ENCODE measurements at regions not wholly inside any gene's neighbourhood (a gene's known extent, or its start where the extent isn't known, plus 50 kb on each side); places are given as distances from the start of the nearest gene placed in this dataset.

DNA sequence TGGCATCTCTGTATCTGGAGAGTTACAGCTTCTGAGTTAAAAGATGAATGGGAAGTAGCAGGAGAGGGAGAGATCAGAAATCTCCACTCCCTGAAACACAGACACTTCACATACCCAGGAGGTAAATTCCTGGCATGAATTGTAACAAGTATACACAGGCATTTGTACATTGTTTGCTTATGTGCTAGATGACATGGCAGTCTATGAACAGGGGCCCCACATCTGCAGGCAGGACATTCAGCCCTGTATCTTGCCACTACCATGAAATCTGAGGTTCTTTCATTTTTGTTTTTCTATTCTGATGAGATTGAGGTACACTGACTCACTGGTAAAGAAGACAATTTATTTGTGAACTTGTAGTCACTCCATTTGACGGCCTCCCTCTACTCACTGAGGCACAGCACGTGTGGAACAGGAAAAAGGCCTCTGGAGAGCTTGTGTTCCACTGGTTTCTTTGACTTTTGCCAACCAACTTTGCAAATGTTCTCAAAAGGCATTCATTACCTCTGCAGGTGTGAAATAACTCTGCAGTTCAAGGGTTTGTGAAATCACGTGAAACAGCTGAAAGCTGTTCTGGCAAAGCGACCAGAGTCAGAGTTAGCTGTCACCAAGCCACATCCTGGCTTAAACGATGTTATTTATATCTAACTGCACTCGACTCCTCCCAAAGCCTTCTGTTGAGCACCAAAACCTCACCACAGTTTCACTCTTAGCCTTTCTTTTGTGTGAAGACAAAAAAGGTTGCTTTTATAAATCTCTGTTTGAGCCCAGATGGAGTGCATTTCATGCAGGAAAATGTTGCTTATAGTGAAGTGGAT lies 401.3 kb upstream of the CFAP20DC start:
- no peak for DNase-seq (ENCODE audit: low read depth, low spot score)

GRCh38 chr3:59450437-59450836 lies 400.6 kb upstream of the CFAP20DC start:
- no peak for DNase-seq (ENCODE audit: low read depth, low spot score)

DNA sequence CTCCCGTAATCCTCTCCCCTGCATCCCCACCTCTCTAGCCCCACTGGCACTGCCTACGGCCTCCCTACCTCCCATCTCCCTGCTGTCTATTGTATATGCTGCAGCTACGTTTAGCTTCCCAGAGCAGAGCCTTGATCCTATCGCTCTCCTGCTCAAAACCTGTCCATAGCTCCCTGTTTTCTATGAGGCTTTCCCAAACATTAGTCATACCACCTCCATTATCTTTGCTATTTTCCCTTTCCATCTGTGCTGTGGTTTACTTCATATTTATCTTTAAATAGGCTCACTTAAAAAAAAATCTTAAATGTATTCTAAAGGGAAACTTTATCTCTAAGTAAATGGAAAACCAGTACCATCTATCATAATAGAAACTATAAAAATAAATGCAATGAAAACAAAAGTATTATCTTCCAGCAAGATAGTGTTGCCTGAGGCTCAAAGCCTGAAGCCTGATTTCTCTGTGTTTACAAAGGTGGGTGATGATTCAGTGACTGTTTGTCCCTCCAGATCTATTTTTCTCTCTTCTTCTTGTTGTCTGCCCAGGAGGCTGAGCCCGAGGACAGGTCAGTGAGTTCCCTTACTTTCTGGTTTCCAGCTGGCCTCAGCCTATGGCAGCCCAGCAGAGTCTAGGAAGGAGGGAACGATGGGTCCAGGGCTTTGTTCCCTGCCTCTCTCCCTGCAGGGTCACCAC lies 397.1 kb upstream of the CFAP20DC start:
- no peak for DNase-seq (ENCODE audit: low read depth, low spot score)

DNA sequence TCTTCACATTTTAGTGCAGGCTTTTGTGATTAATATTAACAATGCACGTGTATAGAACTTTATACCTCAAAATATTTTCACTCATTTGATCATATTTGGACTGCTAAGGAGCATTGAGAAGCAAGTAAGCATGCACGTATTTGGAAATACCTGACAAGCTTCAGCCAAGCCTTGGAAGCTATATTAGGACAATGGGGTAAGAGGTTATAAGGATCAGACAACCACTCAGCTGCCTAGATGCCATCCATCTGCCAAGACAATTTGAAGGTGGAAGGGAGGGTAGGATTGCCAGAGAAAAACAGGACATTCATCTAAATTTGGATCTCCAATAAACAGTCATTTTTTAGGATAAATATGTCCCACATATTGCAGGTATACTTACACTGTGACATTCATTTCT lies 394.9 kb upstream of the CFAP20DC start:
- no peak for DNase-seq (ENCODE audit: low read depth, low spot score)

DNA sequence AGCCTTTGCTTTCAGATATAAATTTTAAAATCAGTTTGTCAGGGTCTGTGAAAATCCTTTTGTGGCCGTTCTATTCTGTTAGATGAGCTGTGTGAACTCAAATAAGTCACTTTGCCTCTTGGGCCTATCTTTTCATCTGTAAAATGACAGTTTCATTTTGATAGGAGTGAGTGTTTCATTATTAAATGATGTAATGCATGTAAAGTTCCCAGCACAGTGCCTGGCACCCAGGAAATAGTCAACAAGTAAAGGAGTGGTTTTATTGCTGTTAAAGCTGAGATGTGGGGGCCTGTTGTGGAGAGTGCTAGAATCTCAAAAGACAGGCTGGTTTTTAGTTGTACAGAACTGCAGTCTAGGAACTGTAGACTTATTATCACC lies 394.5 kb upstream of the CFAP20DC start:
- DNase-seq (ENCODE audit: low read depth, low spot score): no peak

GRCh38 chr3:59443618-59444293 lies 393.9 kb upstream of the CFAP20DC start:
- no peak for DNase-seq (ENCODE audit: low read depth, low spot score)

DNA sequence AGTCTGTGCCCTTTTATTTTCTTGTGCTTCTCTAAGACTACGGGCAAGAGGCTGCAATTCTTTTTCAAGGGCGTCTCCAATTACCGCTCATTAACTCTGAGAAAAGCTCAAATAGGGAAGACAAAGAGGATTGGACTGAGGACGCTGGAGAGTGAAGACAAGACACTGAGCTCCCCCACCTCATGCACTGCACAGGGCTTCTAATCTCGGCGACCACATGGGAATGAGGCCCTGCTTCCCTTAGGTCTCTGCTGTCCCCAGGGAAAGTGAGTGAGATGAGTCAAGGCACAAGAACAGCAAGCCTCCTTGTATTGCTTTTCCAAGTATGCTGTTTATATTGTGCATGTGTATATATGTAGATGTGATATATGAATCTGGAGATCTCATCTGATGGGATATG lies 392.2 kb upstream of the CFAP20DC start:
- DNase-seq (ENCODE audit: low read depth, low spot score): no peak

GRCh38 chr3:59440285-59441028 lies 390.6 kb upstream of the CFAP20DC start:
- DNase-seq (ENCODE audit: low read depth, low spot score): no peak

DNA sequence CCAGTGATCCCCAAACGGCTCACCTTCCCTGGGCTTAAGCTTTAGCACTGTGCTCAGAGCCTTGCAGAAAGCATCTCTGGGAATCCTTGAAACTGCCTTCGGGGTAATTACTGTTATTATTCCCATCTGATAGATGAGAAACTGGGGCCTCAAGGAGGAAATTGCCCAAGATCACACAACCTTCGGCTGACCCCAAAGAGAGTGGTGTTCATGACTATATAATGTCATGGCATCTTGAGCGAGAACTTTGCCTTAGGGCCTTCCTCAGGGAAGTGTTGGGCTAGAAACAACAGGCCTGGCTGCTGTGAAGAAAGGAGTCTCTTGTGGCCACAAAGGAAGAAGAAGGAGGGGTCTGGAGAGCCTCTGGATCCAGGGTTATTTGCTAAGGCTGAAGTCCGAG lies 388.7 kb upstream of the CFAP20DC start:
- DNase-seq (ENCODE audit: low read depth, low spot score): no peak

DNA sequence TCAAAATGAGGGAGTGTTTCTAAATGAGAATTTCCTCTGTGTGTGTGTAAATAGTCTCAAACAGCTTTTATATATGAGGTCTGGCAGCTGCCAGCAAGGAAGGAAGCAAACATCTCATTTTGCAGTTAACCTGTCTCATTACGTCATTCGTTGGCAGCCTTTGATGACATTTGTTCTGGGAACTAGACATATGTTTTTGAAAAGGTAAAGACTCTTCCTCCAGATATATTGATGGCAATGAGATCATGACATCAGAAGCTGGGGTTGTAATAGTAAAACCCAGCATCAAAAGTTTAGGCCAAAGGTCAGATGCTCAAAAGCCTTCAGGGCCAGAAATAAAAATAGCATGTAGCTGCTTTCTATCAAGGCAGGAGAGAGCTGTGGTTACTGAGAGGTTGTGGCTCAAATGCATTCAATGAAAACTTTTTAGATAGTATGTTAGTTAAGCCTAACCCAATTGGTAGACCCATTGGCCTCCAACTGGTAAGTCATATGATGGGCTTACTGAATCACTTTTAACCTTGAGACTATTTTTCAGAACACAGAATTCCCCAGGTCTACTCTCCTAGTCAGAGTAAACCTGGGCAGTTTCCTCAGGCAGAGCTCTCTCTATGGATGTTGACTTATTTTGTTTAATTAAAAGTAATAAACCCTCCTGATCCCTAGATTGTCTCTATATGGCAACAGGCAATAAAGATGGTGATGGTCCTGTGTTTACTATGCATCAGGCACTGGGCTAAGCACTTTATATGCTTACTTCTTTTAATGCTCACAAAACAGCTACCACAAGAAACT lies 386.5 kb upstream of the CFAP20DC start:
- no peak for DNase-seq (ENCODE audit: low read depth, low spot score)

- no peak for DNase-seq (ENCODE audit: low read depth, low spot score)
Measured at GRCh38 chr3:59433546-59433945, 383.7 kb upstream of the CFAP20DC start.

DNA sequence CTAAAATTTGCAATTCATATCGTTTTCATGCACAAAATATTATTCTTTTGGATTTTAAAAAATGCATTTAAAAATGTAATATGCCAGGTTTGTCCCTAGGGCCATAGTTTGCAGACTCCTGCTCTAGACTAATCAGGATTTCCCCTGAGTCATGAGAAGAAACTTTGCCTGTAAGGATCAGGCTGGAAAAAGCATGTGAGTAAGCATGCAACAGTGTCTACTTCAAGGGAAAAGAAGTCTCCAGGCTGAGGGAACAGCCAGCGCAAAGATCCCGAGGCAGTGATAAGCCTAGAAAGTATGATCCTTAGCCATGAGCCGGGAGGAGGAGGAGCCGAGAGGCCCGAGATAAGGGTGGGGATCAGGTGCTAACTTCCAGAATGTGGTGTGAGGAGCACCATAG lies 382.8 kb upstream of the CFAP20DC start:
- DNase-seq (ENCODE audit: low read depth, low spot score): no peak

- DNase-seq (ENCODE audit: low read depth, low spot score): no peak
Measured at GRCh38 chr3:59430341-59430740, 380.5 kb upstream of the CFAP20DC start.

DNA sequence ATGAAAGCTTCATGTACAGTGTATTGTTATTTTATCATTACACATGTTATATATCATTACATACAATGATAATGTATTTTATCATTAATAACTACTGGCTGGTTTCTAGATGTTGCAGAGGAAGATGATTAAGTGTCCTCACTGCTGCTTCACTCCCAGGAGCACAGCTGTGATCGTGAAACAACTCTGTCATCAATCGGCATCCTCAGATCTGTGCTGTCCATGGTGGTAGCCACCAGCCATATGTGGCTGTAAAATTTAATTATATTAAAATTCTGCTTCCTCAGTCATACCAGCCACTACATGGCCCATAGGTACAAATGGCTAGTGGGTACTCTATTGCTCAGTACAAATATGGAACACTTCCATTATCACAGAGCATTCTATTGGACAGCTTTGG lies 379.4 kb upstream of the CFAP20DC start:
- no peak for DNase-seq (ENCODE audit: low read depth, low spot score)

- no peak for DNase-seq (ENCODE audit: low read depth, low spot score)
Measured at GRCh38 chr3:59426821-59427565, 377.2 kb upstream of the CFAP20DC start.

DNA sequence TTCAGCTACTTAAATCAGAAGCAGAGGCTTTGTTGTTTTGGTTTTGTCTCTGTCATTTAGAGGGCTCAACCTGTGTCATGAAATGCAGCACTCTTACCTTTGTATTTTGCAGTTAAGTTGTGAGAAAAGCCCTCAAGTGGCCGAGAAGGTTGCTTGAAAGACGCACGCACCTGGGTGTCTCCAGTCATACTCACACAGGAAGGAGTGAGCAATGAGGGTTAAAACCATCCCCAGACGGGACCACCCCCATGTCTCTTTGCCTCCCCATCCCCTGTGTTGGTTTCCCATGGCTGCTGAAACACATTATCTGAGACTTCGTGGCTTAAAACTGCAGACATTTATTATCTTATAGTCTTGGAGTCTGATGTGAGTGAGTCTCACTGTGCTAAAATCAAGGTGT lies 376.1 kb upstream of the CFAP20DC start:
- DNase-seq (ENCODE audit: low read depth, low spot score): no peak

- peak; percentile 26 for DNase-seq (ENCODE audit: low read depth, low spot score)
Measured at GRCh38 chr3:59425371-59425770, 375.5 kb upstream of the CFAP20DC start.

GRCh38 chr3:59424268-59425010 lies 374.6 kb upstream of the CFAP20DC start:
- DNase-seq (ENCODE audit: low read depth, low spot score): no peak

DNA sequence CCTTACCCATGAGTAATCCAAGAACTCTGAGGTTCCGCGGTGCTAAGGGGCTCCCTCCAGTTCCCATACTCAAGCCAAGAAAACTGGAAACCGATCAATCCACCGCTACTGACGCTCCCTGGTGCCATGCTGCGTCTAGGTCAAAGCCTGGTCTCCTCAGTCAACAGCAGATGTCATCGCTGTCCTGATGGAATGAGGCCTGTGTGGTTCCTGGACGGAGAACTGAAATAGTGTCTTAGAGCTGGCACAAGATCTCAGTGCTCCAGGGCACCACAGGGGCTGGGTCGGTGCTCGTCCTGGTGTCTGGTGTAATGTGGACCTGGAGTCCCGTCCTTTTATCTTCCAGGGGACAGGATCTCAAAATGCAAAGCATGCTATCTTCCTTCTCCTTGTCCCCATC lies 373.9 kb upstream of the CFAP20DC start:
- DNase-seq (ENCODE audit: low read depth, low spot score): no peak

- DNase-seq (ENCODE audit: low read depth, low spot score): no peak
Measured at GRCh38 chr3:59422312-59422711, 372.5 kb upstream of the CFAP20DC start.

Measured in smooth muscle cell of the brain vasculature (primary cell).